Aorta (tissue), 5 donors: ENCODE measurements at regions not wholly inside any gene's neighbourhood (a gene's known extent, or its start where the extent isn't known, plus 50 kb on each side); places are given as distances from the start of the nearest gene placed in this dataset.

Experiments used
- ATAC-seq: fragments of 200-7000 bp; cut with Tn5 transposase; one replicate; pipeline ENCODE4 v1.9.1; 2022; ENCODE audit warnings: moderate library complexity; ENCODE audit not compliant: low FRiP score
- DNase-seq, 2 donors: peaks; one replicate each; pipeline ENCODE4 v3.0.0-alpha.2; 2020
- H3K27ac ChIP-seq, 2 donors: one replicate each; pipeline ENCODE4 v1.5.1; 2013; ENCODE audit warnings: low read length in 2 of 2, mild to moderate bottlenecking in 2 of 2, moderate library complexity in 2 of 2, control low read depth in 1 of 2, inconsistent platforms in 1 of 2, low read depth in 1 of 2
- H3K27me3 ChIP-seq, 2 donors: one replicate each; pipeline ENCODE4 v1.6.1; 2013; ENCODE audit warnings: control low read depth in 1 of 2, low read length in 1 of 2, mild to moderate bottlenecking in 1 of 2, moderate library complexity in 1 of 2; ENCODE audit not compliant: insufficient read depth in 2 of 2, control insufficient read depth in 1 of 2
- H3K36me3 ChIP-seq, 2 donors: one replicate each; pipeline ENCODE4 v1.6.1; 2013; ENCODE audit warnings: control low read depth in 1 of 2, low read length in 1 of 2, mild to moderate bottlenecking in 1 of 2; ENCODE audit not compliant: insufficient read depth in 2 of 2, control insufficient read depth in 1 of 2
- H3K4me1 ChIP-seq, 2 donors: one replicate each; pipeline ENCODE4 v1.6.1; 2013; ENCODE audit warnings: low read length in 2 of 2, control low read depth in 1 of 2, mild to moderate bottlenecking in 1 of 2, moderate library complexity in 1 of 2; ENCODE audit not compliant: insufficient read depth in 2 of 2, control insufficient read depth in 1 of 2
- H3K4me3 ChIP-seq, 2 donors: one replicate each; pipeline ENCODE4 v1.5.1; 2013; ENCODE audit warnings: low read length in 2 of 2, control low read depth in 1 of 2, mild to moderate bottlenecking in 1 of 2
- H3K9me3 ChIP-seq: one replicate; pipeline ENCODE4 v1.6.1; 2013; ENCODE audit warnings: mild to moderate bottlenecking, low read length; ENCODE audit not compliant: control insufficient read depth
- WGBS, 2 donors: extraction: QIAGEN DNeasy Blood & Tissue Kit; methylation state at CpG; one replicate each; pipeline ENCODE4 v1.1.7; 2013; 5-methylcytosine and 5-hydroxymethylcytosine counted together
- intact Hi-C, 2 donors: fragments of 100-400 bp; cut with DNase I; formaldehyde crosslinking; loops; one replicate each; pipeline versions ENCODE4 v1.14.2 to v1.15.0; 2022
- donor health status: healthy with polysubstance abuse.
- donor health status: Bipolar disorder and iron deficiency.
- donor health status: DM: no; HTN: no; CAD: no.
- donor health status: DM: no; HTN: no; CAD: no.
- donor health status: DM: yes; HTN: yes; CAD: no.

- DNase-seq = no peak
- Histone ChIP-seq H3K27ac (no peak overlapping the region), H3K27me3 (no peaks in the 10 kb centered on the region), H3K4me1 (no peaks in the 10 kb centered on the region), H3K36me3 (no peaks in the 10 kb centered on the region), H3K4me3 (no peak overlapping the region), H3K9me3 (peaks cover 2% of the 10 kb centered on the region)
- no peak for ATAC-seq
- intact Hi-C loops = no loop called here
- 85 to 91% methylated on average over 1 of the region's 1 CpG for WGBS, 2 donors
Observed at GRCh38 chr1:4402032-4402431, 252.4 kb upstream of the AJAP1 start.

- no peak overlapping the region for H3K4me3 ChIP-seq
- no peak for ATAC-seq
- WGBS, 2 donors = 55% methylated on average over 12 of the region's 12 CpGs
- no peaks in the 10 kb centered on the region for H3K36me3 ChIP-seq
- H3K4me1 ChIP-seq = no peaks in the 10 kb centered on the region
- intact Hi-C loops = no loop called here
- no peak overlapping the region for H3K27ac ChIP-seq
- no peaks in the 10 kb centered on the region for H3K27me3 ChIP-seq
- peaks cover 2% of the 10 kb centered on the region for H3K9me3 ChIP-seq
- DNase-seq = no peak
Observed at GRCh38 chr1:4404854-4405590, 249.4 kb upstream of the AJAP1 start.

GRCh38 chr1:4407851-4408250 lies 246.6 kb upstream of the AJAP1 start:
- Histone ChIP-seq H3K27ac (no peak overlapping the region), H3K4me1 (no peaks in the 10 kb centered on the region), H3K36me3 (no peaks in the 10 kb centered on the region), H3K27me3 (no peaks in the 10 kb centered on the region), H3K4me3 (no peak overlapping the region), H3K9me3 (peaks cover 2% of the 10 kb centered on the region)
- intact Hi-C loops = no loop called here
- 83 to 87% methylated on average over 16 of the region's 16 CpGs for WGBS, 2 donors
- DNase-seq = no peak
- ATAC-seq = no peak

GRCh38 chr1:4408380-4408779 lies 246.0 kb upstream of the AJAP1 start:
- Histone ChIP-seq H3K4me1 (no peaks in the 10 kb centered on the region), H3K4me3 (no peak overlapping the region), H3K27ac (no peak overlapping the region), H3K27me3 (no peaks in the 10 kb centered on the region), H3K36me3 (no peaks in the 10 kb centered on the region), H3K9me3 (peaks cover 2% of the 10 kb centered on the region)
- DNase-seq = no peak
- intact Hi-C loops = no loop called here
- ATAC-seq = no peak
- 78 to 82% methylated on average over 4 of the region's 4 CpGs for WGBS, 2 donors

DNA sequence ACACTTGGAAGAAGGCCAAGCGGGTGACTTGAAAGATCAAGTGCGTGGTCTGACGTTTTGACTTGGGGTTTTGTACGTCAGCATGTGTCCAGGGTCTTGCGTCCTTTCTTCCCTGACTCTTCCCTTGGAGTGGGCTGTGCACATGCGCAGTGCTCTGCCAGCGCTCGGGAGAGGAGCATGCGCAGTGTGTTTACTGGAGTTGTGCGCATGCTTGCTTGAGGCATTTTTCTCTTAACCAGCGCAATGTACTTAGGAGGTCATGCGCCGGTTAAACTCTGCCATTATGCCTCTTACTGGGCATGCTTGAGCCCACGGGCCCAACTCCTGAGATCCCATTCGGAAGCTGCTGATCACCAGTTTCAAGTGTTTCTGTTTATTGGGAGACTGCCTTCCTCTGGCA lies 242.5 kb upstream of the AJAP1 start:
- peaks cover 2% of the 10 kb centered on the region for H3K9me3 ChIP-seq
- no peaks in the 10 kb centered on the region for H3K36me3 ChIP-seq
- no peaks in the 10 kb centered on the region for H3K27me3 ChIP-seq
- DNase-seq (no peak), ATAC-seq (no peak)
- intact Hi-C loops = no loop called here
- no peaks in the 10 kb centered on the region for H3K4me1 ChIP-seq
- no peak overlapping the region for H3K27ac ChIP-seq
- H3K4me3 ChIP-seq = no peak overlapping the region
- WGBS, 2 donors = 87 to 88% methylated on average over 15 of the region's 15 CpGs

GRCh38 chr1:4415476-4415875 lies 238.9 kb upstream of the AJAP1 start:
- no peak for DNase-seq
- H3K4me1 ChIP-seq = no peaks in the 10 kb centered on the region
- H3K9me3 ChIP-seq = peaks cover 4% of the 10 kb centered on the region
- H3K36me3 ChIP-seq = no peaks in the 10 kb centered on the region
- WGBS, 2 donors = 89 to 90% methylated on average over 5 of the region's 5 CpGs
- intact Hi-C loops = no loop called here
- H3K27me3 ChIP-seq = no peaks in the 10 kb centered on the region
- no peak overlapping the region for H3K4me3 ChIP-seq
- no peak for ATAC-seq
- no peak overlapping the region for H3K27ac ChIP-seq

DNA sequence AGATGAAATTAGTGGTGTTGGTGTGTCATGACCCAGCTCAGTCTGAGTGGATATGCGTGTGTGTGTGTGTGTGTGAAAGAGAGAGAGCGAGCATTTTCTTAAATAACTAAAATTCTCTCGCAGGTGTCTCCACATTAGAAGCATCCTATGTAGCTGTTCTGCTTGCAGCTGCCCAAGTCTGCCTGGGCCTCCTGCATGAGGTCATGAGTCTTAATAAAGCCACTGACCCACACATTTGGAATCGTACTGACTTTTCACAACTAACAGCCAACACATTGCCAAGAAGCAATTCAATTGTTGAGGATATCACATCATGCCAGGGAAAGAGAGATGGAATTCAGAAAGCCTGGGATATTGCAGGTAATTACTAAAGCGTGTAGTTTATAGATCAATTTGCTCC lies 238.2 kb upstream of the AJAP1 start:
- Histone ChIP-seq H3K4me3 (no peak overlapping the region), H3K27me3 (no peaks in the 10 kb centered on the region), H3K27ac (no peak overlapping the region), H3K36me3 (no peaks in the 10 kb centered on the region), H3K4me1 (no peaks in the 10 kb centered on the region), H3K9me3 (peaks cover 4% of the 10 kb centered on the region)
- DNase-seq = no peak
- no peak for ATAC-seq
- intact Hi-C loops = no loop called here
- 58 to 61% methylated on average over 5 of the region's 5 CpGs for WGBS, 2 donors

DNA sequence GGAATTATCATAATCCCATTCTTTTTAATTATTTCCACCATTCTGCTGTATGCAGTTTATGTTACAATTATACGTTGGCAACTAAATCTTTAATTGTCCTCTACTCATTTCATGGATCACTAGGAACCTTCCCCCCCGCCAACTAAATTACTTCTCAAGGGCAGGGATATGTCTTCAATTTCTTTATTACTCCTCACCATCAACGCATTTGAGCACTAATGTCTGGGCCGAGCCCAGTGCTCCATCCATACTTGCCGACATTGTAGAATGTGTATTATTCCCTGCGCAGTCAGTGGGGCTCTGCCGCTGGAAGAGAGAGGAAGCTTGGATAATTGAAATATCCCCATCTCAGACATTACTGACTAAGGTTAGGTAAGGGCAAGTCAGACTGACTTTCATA lies 236.4 kb upstream of the AJAP1 start:
- intact Hi-C loops = no loop called here
- no peak for DNase-seq
- Histone ChIP-seq H3K36me3 (no peaks in the 10 kb centered on the region), H3K9me3 (peaks cover 4% of the 10 kb centered on the region), H3K27me3 (no peaks in the 10 kb centered on the region), H3K4me1 (no peaks in the 10 kb centered on the region), H3K27ac (no peak overlapping the region), H3K4me3 (no peak overlapping the region)
- WGBS, 2 donors = 90 to 92% methylated on average over 7 of the region's 7 CpGs
- no peak for ATAC-seq

- no peak overlapping the region for H3K27ac ChIP-seq
- no peaks in the 10 kb centered on the region for H3K27me3 ChIP-seq
- 22 to 23% methylated on average over 5 of the region's 5 CpGs for WGBS, 2 donors
- no peak for DNase-seq
- no peaks in the 10 kb centered on the region for H3K4me1 ChIP-seq
- intact Hi-C loops = no loop called here
- H3K36me3 ChIP-seq = no peaks in the 10 kb centered on the region
- no peak for ATAC-seq
- H3K9me3 ChIP-seq = peaks cover 2% of the 10 kb centered on the region
- no peak overlapping the region for H3K4me3 ChIP-seq
Observed at GRCh38 chr1:4421986-4422385, 232.4 kb upstream of the AJAP1 start.
